ENCODE measurements at regions not wholly inside any gene's neighbourhood (a gene's known extent, or its start where the extent isn't known, plus 50 kb on each side); places are given as distances from the start of the nearest gene placed in this dataset.

- H3K27ac ChIP-seq = no peak overlapping the region
These were observed 76.6 kb upstream of the CHD6 start for GRCh38 chr20:41694796-41695195.

GRCh38 chr20:41693136-41693979 is 75.2 kb upstream of the CHD6 start:
- peaks cover 4% of the 10 kb centered on the region for H3K4me1 ChIP-seq
- DNase-seq = peak; percentile 83
- H3K27ac ChIP-seq = peak overlapping the region; percentile 83
- intact Hi-C loops (cut with DNase I) = no loop called here
- peak overlapping the region; percentile 81 to 83 for H3K9ac ChIP-seq (ENCODE audit: low read depth in 2 of 2, low read length in 2 of 2)
- H3K4me3 ChIP-seq = peak overlapping the region; percentile 55
- H3K36me3 ChIP-seq = no peaks in the 10 kb centered on the region
- no peaks in the 10 kb centered on the region for H3K9me3 ChIP-seq
- H3K27me3 ChIP-seq = no peaks in the 10 kb centered on the region
- TF ChIP-seq CTCF (IDR thresholded peaks at IDR 0.05) = peak; percentile 9

More at GRCh38 chr20:41694796-41695195, 76.6 kb upstream of the CHD6 start:
- intact Hi-C loops (cut with DNase I) = loop anchor here (5.0 kb wide), 1 partner anchor 72 kb away; no protein-coding TSS in a partner anchor
- DNase-seq = no peak
- no peaks in the 10 kb centered on the region for H3K36me3 ChIP-seq
- H3K9me3 ChIP-seq = no peaks in the 10 kb centered on the region
- H3K4me1 ChIP-seq = peaks cover 4% of the 10 kb centered on the region
- H3K4me3 ChIP-seq = no peak overlapping the region
- H3K27me3 ChIP-seq = no peaks in the 10 kb centered on the region
- no peak overlapping the region for H3K9ac ChIP-seq (ENCODE audit: low read depth in 2 of 2, low read length in 2 of 2)
- TF ChIP-seq CTCF (IDR thresholded peaks at IDR 0.05) = no peak

- Histone ChIP-seq H3K4me3 (peak overlapping the region; percentile 55), H3K27ac (peak overlapping the region; percentile 83), H3K9me3 (no peaks in the 10 kb centered on the region), H3K9ac (ENCODE audit: low read depth in 2 of 2, low read length in 2 of 2) (peak overlapping the region; percentile 81 to 83), H3K36me3 (no peaks in the 10 kb centered on the region), H3K4me1 (peaks cover 4% of the 10 kb centered on the region), H3K27me3 (no peaks in the 10 kb centered on the region)
- intact Hi-C loops (cut with DNase I) = no loop called here
- no peak for TF ChIP-seq CTCF (IDR thresholded peaks at IDR 0.05)
- no peak for DNase-seq
These were observed 74.4 kb upstream of the CHD6 start for GRCh38 chr20:41692479-41693135.

- TF ChIP-seq CTCF (IDR thresholded peaks at IDR 0.05) = no peak
- no peak overlapping the region for H3K4me3 ChIP-seq
- DNase-seq = no peak
- H3K27ac ChIP-seq = no peak overlapping the region
- peaks cover 4% of the 10 kb centered on the region for H3K4me1 ChIP-seq
- no peak overlapping the region for H3K9ac ChIP-seq (ENCODE audit: low read depth in 2 of 2, low read length in 2 of 2)
- no peaks in the 10 kb centered on the region for H3K9me3 ChIP-seq
- no peaks in the 10 kb centered on the region for H3K27me3 ChIP-seq
- intact Hi-C loops (cut with DNase I) = no loop called here
- H3K36me3 ChIP-seq = no peaks in the 10 kb centered on the region
These were observed 73.3 kb upstream of the CHD6 start for GRCh38 chr20:41691443-41691842.

- H3K4me3 ChIP-seq = no peak overlapping the region
- no peak overlapping the region for H3K9ac ChIP-seq (ENCODE audit: low read depth in 2 of 2, low read length in 2 of 2)
- no peaks in the 10 kb centered on the region for H3K9me3 ChIP-seq
- H3K4me1 ChIP-seq = peaks cover 4% of the 10 kb centered on the region
- no peaks in the 10 kb centered on the region for H3K36me3 ChIP-seq
- no peaks in the 10 kb centered on the region for H3K27me3 ChIP-seq
- intact Hi-C loops (cut with DNase I) = no loop called here
- no peak for TF ChIP-seq CTCF (IDR thresholded peaks at IDR 0.05)
- no peak overlapping the region for H3K27ac ChIP-seq
- no peak for DNase-seq
These were observed 72.5 kb upstream of the CHD6 start for GRCh38 chr20:41690702-41691101.

Data from colonic mucosa (tissue), 4 donors.